Small intestine (tissue), 7 donors: ENCODE measurements at regions not wholly inside any gene's neighbourhood (a gene's known extent, or its start where the extent isn't known, plus 50 kb on each side); places are given as distances from the start of the nearest gene placed in this dataset.

Experiments used
- DNase-seq, 2 donors: peaks; one replicate each; pipeline versions ENCODE4 v3.0.0 to v3.0.0-alpha.2; 2013
- FAIRE-seq: peaks from 2 replicates; lab custom pipeline; 2012; peaks lifted over from hg19 to GRCh38; lab: Jason Lieb, UNC
- H3K27ac ChIP-seq, 3 donors: one replicate each; pipeline ENCODE4 v1.5.1; 2013; ENCODE audit warnings: low read length in 2 of 3, mild to moderate bottlenecking in 2 of 3, control low read depth in 1 of 3, inconsistent platforms in 1 of 3, low read depth in 1 of 3, moderate library complexity in 1 of 3
- H3K27me3 ChIP-seq, 3 donors: one replicate each; pipeline ENCODE4 v1.6.1; 2013; ENCODE audit warnings: low read length in 3 of 3, inconsistent platforms in 1 of 3; ENCODE audit not compliant: control insufficient read depth in 3 of 3, insufficient read depth in 3 of 3
- H3K36me3 ChIP-seq, 3 donors: one replicate each; pipeline ENCODE4 v1.6.1; 2013; ENCODE audit warnings: low read length in 3 of 3, inconsistent platforms in 1 of 3, low read depth in 1 of 3, mild to moderate bottlenecking in 1 of 3, moderate library complexity in 1 of 3; ENCODE audit not compliant: control insufficient read depth in 3 of 3, insufficient read depth in 2 of 3
- H3K4me1 ChIP-seq, 3 donors: one replicate each; pipeline ENCODE4 v1.6.1; 2013; ENCODE audit warnings: low read length in 2 of 3, inconsistent platforms in 1 of 3, low read depth in 1 of 3, mild to moderate bottlenecking in 1 of 3, moderate library complexity in 1 of 3; ENCODE audit not compliant: control insufficient read depth in 3 of 3, insufficient read depth in 2 of 3
- H3K4me3 ChIP-seq, 3 donors: one replicate each; pipeline ENCODE4 v1.5.1; 2013; ENCODE audit warnings: low read length in 3 of 3, control low read depth in 1 of 3, inconsistent platforms in 1 of 3, low read depth in 1 of 3, mild to moderate bottlenecking in 1 of 3, moderate library complexity in 1 of 3
- H3K9me3 ChIP-seq, 2 donors: one replicate each; pipeline ENCODE4 v1.6.1; 2013; ENCODE audit warnings: low read depth in 1 of 2, low read length in 1 of 2; ENCODE audit not compliant: control insufficient read depth in 2 of 2, insufficient read depth in 1 of 2
- WGBS, 3 donors: extraction: QIAGEN DNeasy Blood & Tissue Kit; methylation state at CpG; one replicate each; pipeline ENCODE4 v1.1.7; 2013; 5-methylcytosine and 5-hydroxymethylcytosine counted together
- donor health status: healthy with polysubstance abuse.
- donor health status: control.
- donor health status: control.
- donor health status: Bipolar disorder and iron deficiency.
- donor health status: healthy.

DNA sequence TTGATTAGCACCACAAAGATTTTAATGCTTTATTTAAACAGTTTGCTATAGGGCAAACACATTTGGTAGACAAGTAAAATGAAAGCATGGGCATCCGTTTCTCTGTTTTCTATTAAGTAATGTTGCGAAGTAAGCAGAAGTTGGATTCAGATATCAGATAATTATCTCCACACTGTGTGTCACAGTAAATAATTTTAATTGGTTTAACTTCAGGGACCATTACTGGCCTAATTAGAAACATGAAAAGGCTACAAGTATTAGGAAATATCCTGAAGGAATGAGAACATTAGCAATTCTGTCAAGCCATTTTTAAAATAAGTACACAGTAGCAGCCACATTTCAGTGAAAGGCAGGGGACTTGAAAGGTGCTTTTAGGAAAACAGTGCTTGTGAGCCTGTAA is 975.4 kb downstream of the NR2F1-AS1 start:
- no peak overlapping the region for H3K27ac ChIP-seq
- FAIRE-seq = no peak
- no peaks in the 10 kb centered on the region for H3K36me3 ChIP-seq
- H3K27me3 ChIP-seq = no peaks in the 10 kb centered on the region
- 80 to 87% (median 85%) methylated on average over 2 of the region's 2 CpGs for WGBS, 3 donors
- no peak overlapping the region for H3K4me3 ChIP-seq
- DNase-seq = no peak
- no peaks in the 10 kb centered on the region for H3K9me3 ChIP-seq
- no peaks in the 10 kb centered on the region for H3K4me1 ChIP-seq

- Histone ChIP-seq H3K9me3 (no peaks in the 10 kb centered on the region), H3K27me3 (no peaks in the 10 kb centered on the region), H3K36me3 (no peaks in the 10 kb centered on the region), H3K4me3 (no peak overlapping the region), H3K27ac (no peak overlapping the region), H3K4me1 (no peaks in the 10 kb centered on the region)
- FAIRE-seq (no peak), DNase-seq (no peak)
- 44 to 66% (median 64%) methylated on average over 1 of the region's 1 CpG for WGBS, 3 donors
Measured at GRCh38 chr5:92599217-92599810, 981.7 kb downstream of the NR2F1-AS1 start.

GRCh38 chr5:92594031-92594430 is 987.0 kb downstream of the NR2F1-AS1 start:
- DNase-seq = no peak
- no peak for FAIRE-seq
- Histone ChIP-seq H3K36me3 (no peaks in the 10 kb centered on the region), H3K9me3 (no peaks in the 10 kb centered on the region), H3K27ac (no peak overlapping the region), H3K27me3 (no peaks in the 10 kb centered on the region), H3K4me1 (no peaks in the 10 kb centered on the region), H3K4me3 (no peak overlapping the region)

DNA sequence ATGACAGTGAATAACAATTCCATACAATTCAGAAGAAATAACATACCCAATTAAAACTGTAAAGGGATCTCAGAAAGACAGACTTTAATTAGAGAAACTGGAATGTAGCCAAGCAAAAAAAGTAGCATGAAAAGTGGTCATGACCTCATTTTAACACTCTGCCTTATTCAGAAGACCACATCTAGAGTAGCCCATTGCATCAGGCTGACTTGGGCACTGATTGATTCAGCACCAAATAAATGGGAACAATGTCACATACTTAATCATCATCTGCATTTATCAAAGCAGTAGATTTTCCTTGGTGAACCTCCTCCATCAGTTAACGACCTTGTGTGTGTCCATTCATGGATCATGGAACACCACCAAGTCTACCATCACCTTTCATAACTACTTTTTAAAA is 992.1 kb downstream of the NR2F1-AS1 start:
- H3K27me3 ChIP-seq = no peaks in the 10 kb centered on the region
- DNase-seq = no peak
- H3K36me3 ChIP-seq = no peaks in the 10 kb centered on the region
- no peak for FAIRE-seq
- no peaks in the 10 kb centered on the region for H3K4me1 ChIP-seq
- 3 to 51% (median 21%) methylated on average over 1 of the region's 1 CpG for WGBS, 3 donors
- no peaks in the 10 kb centered on the region for H3K9me3 ChIP-seq
- H3K27ac ChIP-seq = no peak overlapping the region
- H3K4me3 ChIP-seq = no peak overlapping the region

- no peaks in the 10 kb centered on the region for H3K9me3 ChIP-seq
- no peak overlapping the region for H3K27ac ChIP-seq
- 77 to 83% (median 80%) methylated on average over 3 of the region's 3 CpGs for WGBS, 3 donors
- no peaks in the 10 kb centered on the region for H3K36me3 ChIP-seq
- no peaks in the 10 kb centered on the region for H3K4me1 ChIP-seq
- H3K4me3 ChIP-seq = no peak overlapping the region
- DNase-seq (no peak), FAIRE-seq (no peak)
- no peaks in the 10 kb centered on the region for H3K27me3 ChIP-seq
Measured at GRCh38 chr5:92581690-92582089, 999.3 kb downstream of the NR2F1-AS1 start.

- Histone ChIP-seq H3K9me3 (no peaks in the 10 kb centered on the region), H3K4me3 (no peak overlapping the region), H3K27ac (no peak overlapping the region), H3K4me1 (no peaks in the 10 kb centered on the region), H3K36me3 (no peaks in the 10 kb centered on the region), H3K27me3 (no peaks in the 10 kb centered on the region)
- no peak for FAIRE-seq
- DNase-seq = no peak
Measured at GRCh38 chr5:92581249-92581648, 999.8 kb downstream of the NR2F1-AS1 start.

- H3K36me3 ChIP-seq = no peaks in the 10 kb centered on the region
- FAIRE-seq (no peak), DNase-seq (no peak)
- no peak overlapping the region for H3K4me3 ChIP-seq
- 77 to 85% (median 82%) methylated on average over 2 of the region's 2 CpGs for WGBS, 3 donors
- no peak overlapping the region for H3K27ac ChIP-seq
- H3K9me3 ChIP-seq = no peaks in the 10 kb centered on the region
- no peaks in the 10 kb centered on the region for H3K27me3 ChIP-seq
- no peaks in the 10 kb centered on the region for H3K4me1 ChIP-seq
Measured at GRCh38 chr5:92580814-92581213, 1000.2 kb downstream of the NR2F1-AS1 start.

- WGBS, 3 donors = 66 to 78% (median 69%) methylated on average over 3 of the region's 3 CpGs
- no peak for DNase-seq
- no peaks in the 10 kb centered on the region for H3K36me3 ChIP-seq
- H3K9me3 ChIP-seq = no peaks in the 10 kb centered on the region
- H3K4me3 ChIP-seq = no peak overlapping the region
- H3K4me1 ChIP-seq = no peaks in the 10 kb centered on the region
- no peaks in the 10 kb centered on the region for H3K27me3 ChIP-seq
- H3K27ac ChIP-seq = no peak overlapping the region
- FAIRE-seq = no peak
Measured at GRCh38 chr5:92574023-92574422, 1007.0 kb downstream of the NR2F1-AS1 start.

- no peak for FAIRE-seq
Measured at GRCh38 chr5:92568522-92568921, 1012.5 kb downstream of the NR2F1-AS1 start.

More at GRCh38 chr5:92568522-92568921, 1012.5 kb downstream of the NR2F1-AS1 start:
- H3K36me3 ChIP-seq = no peaks in the 10 kb centered on the region
- no peak overlapping the region for H3K27ac ChIP-seq
- H3K27me3 ChIP-seq = no peaks in the 10 kb centered on the region
- 64 to 75% (median 74%) methylated on average over 2 of the region's 2 CpGs for WGBS, 3 donors
- DNase-seq = no peak
- H3K9me3 ChIP-seq = no peaks in the 10 kb centered on the region
- no peak overlapping the region for H3K4me3 ChIP-seq
- no peaks in the 10 kb centered on the region for H3K4me1 ChIP-seq
